SK-N-SH treated with all-trans-retinoic acid at 6 μM for 48 hours (cell line): ENCODE measurements at regions not wholly inside any gene's neighbourhood (a gene's known extent, or its start where the extent isn't known, plus 50 kb on each side); places are given as distances from the start of the nearest gene placed in this dataset.

ENCODE experiments used
- ARNTL ChIP-seq: fragments of 450-650 bp; formaldehyde crosslinking; IDR thresholded peaks from 2 replicates; pipeline ENCODE4 v1.5.0; 2020; ENCODE audit warnings: low read depth, mild to moderate bottlenecking, moderate library complexity, borderline replicate concordance
- GLIS3 ChIP-seq: fragments of 250-450 bp; sonication (Bioruptor Pico); IDR thresholded peaks from 2 replicates; pipeline ENCODE4 v1.5.0; 2020; ENCODE audit warnings: mild to moderate bottlenecking, moderate library complexity
- POU6F1 ChIP-seq: fragments of 250-450 bp; sonication (Bioruptor Pico); IDR thresholded peaks from 2 replicates; pipeline ENCODE4 v1.8.0; 2021; ENCODE audit warnings: low read depth, mild to moderate bottlenecking, moderate library complexity, borderline replicate concordance
- RARB ChIP-seq: fragments of 250-450 bp; sonication (Bioruptor Pico); IDR thresholded peaks from 2 replicates; pipeline ENCODE4 v1.8.0; 2021; ENCODE audit warnings: mild to moderate bottlenecking, moderate library complexity
- ZFP3 ChIP-seq: fragments of 250-450 bp; sonication (Bioruptor Pico); IDR thresholded peaks from 2 replicates; pipeline ENCODE4 v1.5.0; 2020; ENCODE audit warnings: mild to moderate bottlenecking, moderate library complexity
- ZNF8 ChIP-seq: fragments of 450-650 bp; formaldehyde crosslinking; IDR thresholded peaks from 2 replicates; pipeline ENCODE4 v1.5.0; 2020; ENCODE audit warnings: mild to moderate bottlenecking, moderate library complexity
- TF ChIP-seq, protein P1 (sequence below): fragments of 250-450 bp; sonication (Bioruptor Pico); IDR thresholded peaks from 2 replicates; pipeline ENCODE4 v1.8.0; 2020; ENCODE audit warnings: mild to moderate bottlenecking, moderate library complexity, borderline replicate concordance

DNA sequence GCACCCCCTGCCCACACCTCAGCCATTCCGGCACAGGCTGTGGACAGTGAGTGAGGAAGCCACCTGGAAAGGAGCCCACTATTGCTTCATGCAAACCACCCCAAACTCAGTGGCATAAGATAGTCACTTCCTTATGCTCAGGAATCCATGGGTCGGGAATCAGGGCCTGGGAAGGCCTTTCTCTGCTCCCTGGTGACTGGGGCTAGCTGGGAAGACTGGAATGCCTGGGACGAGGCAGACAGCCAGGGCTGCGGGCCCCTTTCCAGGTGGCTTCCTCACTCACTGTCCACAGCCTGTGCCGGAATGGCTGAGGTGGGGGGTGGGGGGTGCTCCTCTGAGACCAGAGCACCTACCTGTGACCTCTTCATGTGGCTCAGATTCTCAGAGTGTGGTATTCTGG is 74.1 kb upstream of the GRB10 start:
- TF ChIP-seq RARB (CRISPR knock-in tag) = no peak
- no peak for TF ChIP-seq ARNTL (CRISPR knock-in tag)
- no peak for TF ChIP-seq GLIS3
- no peak for TF ChIP-seq ZFP3 (CRISPR knock-in tag)
- TF ChIP-seq, protein P1, sequence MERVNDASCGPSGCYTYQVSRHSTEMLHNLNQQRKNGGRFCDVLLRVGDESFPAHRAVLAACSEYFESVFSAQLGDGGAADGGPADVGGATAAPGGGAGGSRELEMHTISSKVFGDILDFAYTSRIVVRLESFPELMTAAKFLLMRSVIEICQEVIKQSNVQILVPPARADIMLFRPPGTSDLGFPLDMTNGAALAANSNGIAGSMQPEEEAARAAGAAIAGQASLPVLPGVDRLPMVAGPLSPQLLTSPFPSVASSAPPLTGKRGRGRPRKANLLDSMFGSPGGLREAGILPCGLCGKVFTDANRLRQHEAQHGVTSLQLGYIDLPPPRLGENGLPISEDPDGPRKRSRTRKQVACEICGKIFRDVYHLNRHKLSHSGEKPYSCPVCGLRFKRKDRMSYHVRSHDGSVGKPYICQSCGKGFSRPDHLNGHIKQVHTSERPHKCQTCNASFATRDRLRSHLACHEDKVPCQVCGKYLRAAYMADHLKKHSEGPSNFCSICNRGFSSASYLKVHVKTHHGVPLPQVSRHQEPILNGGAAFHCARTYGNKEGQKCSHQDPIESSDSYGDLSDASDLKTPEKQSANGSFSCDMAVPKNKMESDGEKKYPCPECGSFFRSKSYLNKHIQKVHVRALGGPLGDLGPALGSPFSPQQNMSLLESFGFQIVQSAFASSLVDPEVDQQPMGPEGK = no peak
- no peak for TF ChIP-seq ZNF8
- no peak for TF ChIP-seq POU6F1 (CRISPR knock-in tag)
